D721Med (cell line): ENCODE measurements at regions not wholly inside any gene's neighbourhood (a gene's known extent, or its start where the extent isn't known, plus 50 kb on each side); places are given as distances from the start of the nearest gene placed in this dataset.

ENCODE experiments used
- DNase-seq: peaks from one replicate; pipeline ENCODE4 v3.0.0; 2011; ENCODE audit warnings: low spot score; ENCODE audit not compliant: insufficient read length
- FAIRE-seq: peaks from 2 replicates; lab custom pipeline; 2011; peaks lifted over from hg19 to GRCh38; lab: Jason Lieb, UNC
- CTCF ChIP-seq: IDR thresholded peaks from 2 replicates; pipeline ENCODE4 v1.5.1; 2012; ENCODE audit warnings: mild to moderate bottlenecking, control low read depth; ENCODE audit not compliant: insufficient read depth; ENCODE audit errors: missing control alignments

GRCh38 chr2:147524912-147525311 is 319.9 kb upstream of the ACVR2A start:
- no peak for FAIRE-seq
- no peak for TF ChIP-seq CTCF
- no peak for DNase-seq

- DNase-seq (no peak), FAIRE-seq (no peak)
- TF ChIP-seq CTCF = no peak
These were observed 321.4 kb upstream of the ACVR2A start for GRCh38 chr2:147523415-147523814.

- DNase-seq (no peak), FAIRE-seq (no peak)
- TF ChIP-seq CTCF = no peak
These were observed 322.9 kb upstream of the ACVR2A start for GRCh38 chr2:147521936-147522335.

GRCh38 chr2:147520817-147521216 is 324.0 kb upstream of the ACVR2A start:
- FAIRE-seq = no peak
- DNase-seq = no peak
- no peak for TF ChIP-seq CTCF

GRCh38 chr2:147519178-147519577 is 325.7 kb upstream of the ACVR2A start:
- FAIRE-seq = no peak
- no peak for TF ChIP-seq CTCF
- no peak for DNase-seq

- no peak for TF ChIP-seq CTCF
- DNase-seq = no peak
- FAIRE-seq = no peak
These were observed 329.6 kb upstream of the ACVR2A start for GRCh38 chr2:147515213-147515612.

- FAIRE-seq = no peak
- no peak for DNase-seq
- TF ChIP-seq CTCF = no peak
These were observed 332.6 kb upstream of the ACVR2A start for GRCh38 chr2:147512206-147512605.
